OCI-LY7 (cell line): ENCODE measurements at regions not wholly inside any gene's neighbourhood (a gene's known extent, or its start where the extent isn't known, plus 50 kb on each side); places are given as distances from the start of the nearest gene placed in this dataset.
"Not testable (repeated sequence)": the region's sequence is repeated elsewhere in the genome, so short reads cannot be mapped to it uniquely, and the experiment has no call there.

Experiments used
- BruUV-seq: library from RNA; stranded (reverse); fragments of 400-500 nt; replicated peaks from 2 replicates; lab custom pipeline; 2021; lab: Mats Ljungman, UMichigan
- CTCF ChIA-PET: fragments of 300-600 bp; sonication (Branson Sonifier 250); formaldehyde crosslinking; loops from one replicate; lab custom pipeline; 2022; ENCODE audit warnings: antibody characterized with exemption; ENCODE audit not compliant: unreplicated experiment; lab: Charles Lee
- POLR2A ChIA-PET: fragments of 300-600 bp; sonication (Branson Sonifier 250); formaldehyde crosslinking; loops from one replicate; lab custom pipeline; 2022; ENCODE audit warnings: antibody characterized with exemption; lab: Charles Lee
- DNase-seq: peaks from one replicate; pipeline ENCODE4 v3.0.0-alpha.2; 2015; ENCODE audit warnings: low spot score
- H2AFZ ChIP-seq: fragments of 200-600 bp; sonication (generic), shearing (Covaris generic); 2 replicates; pipeline ENCODE4 v1.6.1; 2014; ENCODE audit warnings: mild to moderate bottlenecking, antibody characterized with exemption, low read length, moderate library complexity
- H3K27ac ChIP-seq: fragments of 200-600 bp; sonication (generic); 2 replicates; pipeline ENCODE4 v1.5.1; 2014; ENCODE audit warnings: mixed run types, low read depth, mild to moderate bottlenecking, moderate library complexity, low read length, inconsistent platforms; ENCODE audit not compliant: poor library complexity, severe bottlenecking
- H3K36me3 ChIP-seq: fragments of 200-600 bp; sonication (generic); 2 replicates; pipeline ENCODE4 v1.6.1; 2014; ENCODE audit warnings: mild to moderate bottlenecking, antibody characterized with exemption, low read length, moderate library complexity, mixed read lengths; ENCODE audit not compliant: insufficient read depth
- H3K4me1 ChIP-seq: fragments of 200-600 bp; sonication (generic); 2 replicates; pipeline ENCODE4 v1.5.1; 2014; ENCODE audit warnings: mild to moderate bottlenecking, low read length; ENCODE audit not compliant: insufficient read depth, poor library complexity, severe bottlenecking
- H3K4me2 ChIP-seq: fragments of 200-600 bp; sonication (generic); 2 replicates; pipeline ENCODE4 v1.6.1; 2014; ENCODE audit warnings: mild to moderate bottlenecking, low read length
- H3K4me3 ChIP-seq: fragments of 200-600 bp; sonication (generic); 2 replicates; pipeline ENCODE4 v1.5.1; 2014; ENCODE audit warnings: mild to moderate bottlenecking, low read depth, low read length; ENCODE audit not compliant: poor library complexity, severe bottlenecking
- H3K79me2 ChIP-seq: fragments of 200-600 bp; sonication (generic); 2 replicates; pipeline ENCODE4 v1.6.1; 2016; ENCODE audit warnings: low read depth, mild to moderate bottlenecking, low read length, moderate library complexity, mixed read lengths; ENCODE audit not compliant: insufficient read depth
- H3K9me2 ChIP-seq: fragments of 200-600 bp; sonication (generic); 2 replicates; pipeline ENCODE4 v1.6.1; 2016; ENCODE audit warnings: mild to moderate bottlenecking, low read length, mixed read lengths; ENCODE audit not compliant: insufficient read depth
- H3K9me3 ChIP-seq: fragments of 200-600 bp; sonication (generic); 2 replicates; pipeline ENCODE4 v1.6.1; 2014; ENCODE audit warnings: mild to moderate bottlenecking, mixed run types, low read length, mixed read lengths
- H4K20me1 ChIP-seq: fragments of 200-600 bp; sonication (generic); 2 replicates; pipeline ENCODE4 v1.6.1; 2014; ENCODE audit warnings: mild to moderate bottlenecking, antibody characterized with exemption, low read length, moderate library complexity, mixed read lengths; ENCODE audit not compliant: insufficient read depth
- intact Hi-C: fragments of 100-400 bp; cut with micrococcal nuclease; formaldehyde crosslinking; loops from one replicate; pipeline ENCODE4 v1.10.0; 2022; ENCODE audit not compliant: unreplicated experiment

DNA sequence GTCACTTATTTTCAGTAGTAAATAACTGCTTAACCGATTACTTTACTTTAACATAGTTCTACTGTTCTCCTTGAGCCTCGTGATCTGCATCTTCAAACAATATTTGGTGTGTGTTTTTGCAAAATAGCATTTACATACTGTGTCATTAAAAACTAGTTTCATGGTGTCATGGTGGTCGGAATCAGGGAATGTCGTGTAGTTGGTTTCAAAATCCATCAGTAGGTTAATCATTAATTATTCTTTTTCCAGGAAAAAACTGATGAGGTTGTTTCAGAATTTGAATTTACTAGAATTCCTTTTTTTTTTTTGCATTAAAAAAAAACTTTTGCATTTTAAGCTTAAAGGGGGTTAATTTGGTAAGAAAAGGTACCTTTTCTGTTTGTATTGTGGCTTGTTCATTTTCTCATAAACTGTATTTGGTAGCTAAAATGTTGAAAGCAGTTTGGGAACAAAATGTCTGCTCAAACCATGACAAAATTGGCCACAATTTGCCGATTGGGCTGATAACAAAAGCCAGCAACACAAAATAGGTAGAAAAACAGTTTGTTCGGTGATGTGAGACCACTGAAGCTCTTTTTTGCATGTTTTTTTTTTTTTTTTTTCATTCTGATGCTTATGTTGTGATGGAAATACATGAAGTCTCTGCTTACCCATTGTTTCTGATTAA lies 234.9 kb upstream of the PLGLB2 start:
- H3K36me3 ChIP-seq, CTCF ChIA-PET, H3K4me3 ChIP-seq, H3K9me3 ChIP-seq, H3K9me2 ChIP-seq, H2AFZ ChIP-seq, H4K20me1 ChIP-seq, DNase-seq, intact Hi-C loops, H3K79me2 ChIP-seq, POLR2A ChIA-PET: not testable (repeated sequence)
- peaks cover 40% of the 10 kb centered on the region for H3K4me1 ChIP-seq
- BruUV-seq, result TSS peak; percentile 73
- 0 out of 2 replicates have a peak overlapping the region, but pooled peaks have one; percentile 9 for H3K4me2 ChIP-seq
- peak overlapping the region; percentile 73 for H3K27ac ChIP-seq

GRCh38 chr2:87514034-87514433 lies 233.9 kb upstream of the PLGLB2 start:
- BruUV-seq, H2AFZ ChIP-seq, H3K9me3 ChIP-seq, POLR2A ChIA-PET, H3K79me2 ChIP-seq, H3K4me2 ChIP-seq, intact Hi-C loops, CTCF ChIA-PET, H4K20me1 ChIP-seq, H3K9me2 ChIP-seq, DNase-seq, H3K36me3 ChIP-seq, H3K4me3 ChIP-seq: not testable (repeated sequence)
- H3K4me1 ChIP-seq, result peaks cover 39% of the 10 kb centered on the region
- H3K27ac ChIP-seq, result peak overlapping the region; percentile 65

GRCh38 chr2:87514515-87514914 lies 233.4 kb upstream of the PLGLB2 start:
- Histone ChIP-seq H3K4me1 (peaks cover 38% of the 10 kb centered on the region), H3K27ac (peak overlapping the region; percentile 47)
- CTCF ChIA-PET, H3K4me2 ChIP-seq, H3K4me3 ChIP-seq, H3K9me3 ChIP-seq, DNase-seq, H4K20me1 ChIP-seq, POLR2A ChIA-PET, H3K79me2 ChIP-seq, H2AFZ ChIP-seq, H3K36me3 ChIP-seq, intact Hi-C loops, BruUV-seq, H3K9me2 ChIP-seq: not testable (repeated sequence)

DNA sequence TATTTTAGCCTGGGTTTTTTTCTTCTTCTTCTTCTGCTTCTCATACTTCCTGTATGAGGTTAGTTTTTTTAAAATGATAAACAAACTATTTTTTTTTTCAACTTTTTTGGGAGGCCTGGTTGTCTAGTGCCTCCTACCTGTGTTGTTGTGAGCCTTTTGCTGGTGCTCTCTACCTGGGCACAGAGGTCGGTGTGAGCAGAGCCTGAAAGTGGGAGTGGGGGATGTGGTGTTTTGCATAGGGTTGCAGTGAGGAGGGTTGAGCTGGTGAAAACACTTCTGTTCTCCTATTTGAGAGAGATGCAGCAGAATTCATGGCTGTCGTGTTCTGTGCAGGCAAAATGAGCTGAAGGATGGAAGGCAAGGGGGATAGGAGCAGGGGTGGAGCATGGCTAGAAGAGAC lies 232.7 kb upstream of the PLGLB2 start:
- H3K4me3 ChIP-seq, H4K20me1 ChIP-seq, BruUV-seq, H3K36me3 ChIP-seq, H3K9me2 ChIP-seq, H2AFZ ChIP-seq, intact Hi-C loops, H3K79me2 ChIP-seq, H3K9me3 ChIP-seq, POLR2A ChIA-PET, CTCF ChIA-PET: not testable (repeated sequence)
- Histone ChIP-seq H3K4me2 (peak overlapping the region; percentile 34; the same call in 1 of the 2 replicates), H3K27ac (peak overlapping the region; percentile 47), H3K4me1 (peaks cover 41% of the 10 kb centered on the region)
- peak; percentile 52 for DNase-seq

DNA sequence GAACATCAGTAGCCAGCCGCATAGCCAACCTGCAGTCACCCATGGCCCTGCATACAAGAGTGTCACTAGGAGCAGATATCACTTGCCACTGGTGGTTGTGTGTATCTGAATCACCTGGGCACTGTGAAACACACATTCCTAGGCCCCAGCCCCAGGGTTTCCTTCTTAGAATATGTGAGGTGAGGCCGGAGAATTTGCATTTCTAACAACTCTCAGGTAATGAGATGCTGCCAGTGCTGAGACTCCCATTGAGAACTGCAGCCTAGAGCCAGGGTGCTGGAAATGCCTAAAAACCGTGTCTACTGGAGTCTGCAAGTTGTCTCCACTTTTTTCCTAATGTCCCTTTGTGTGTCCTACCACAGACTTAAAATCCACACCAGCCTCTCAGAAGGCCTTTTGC lies 232.0 kb upstream of the PLGLB2 start:
- H2AFZ ChIP-seq, H3K4me3 ChIP-seq, H3K79me2 ChIP-seq, intact Hi-C loops, H3K27ac ChIP-seq, H3K9me3 ChIP-seq, DNase-seq, H4K20me1 ChIP-seq, H3K36me3 ChIP-seq, H3K9me2 ChIP-seq, CTCF ChIA-PET, POLR2A ChIA-PET, BruUV-seq: not testable (repeated sequence)
- peaks cover 41% of the 10 kb centered on the region for H3K4me1 ChIP-seq
- 0 out of 2 replicates have a peak overlapping the region, but pooled peaks have one; percentile 0 for H3K4me2 ChIP-seq

- H2AFZ ChIP-seq, H3K36me3 ChIP-seq, H3K27ac ChIP-seq, intact Hi-C loops, H3K9me3 ChIP-seq, H3K4me3 ChIP-seq, POLR2A ChIA-PET, H3K79me2 ChIP-seq, H3K9me2 ChIP-seq, BruUV-seq, CTCF ChIA-PET, H4K20me1 ChIP-seq: not testable (repeated sequence)
- DNase-seq, result peak; percentile 35
- Histone ChIP-seq H3K4me2 (0 out of 2 replicates have a peak overlapping the region, but pooled peaks have one; percentile 0), H3K4me1 (peaks cover 46% of the 10 kb centered on the region)
Observed at GRCh38 chr2:87516369-87516967, 231.4 kb upstream of the PLGLB2 start.
